ENCODE measurements at regions not wholly inside any gene's neighbourhood (a gene's known extent, or its start where the extent isn't known, plus 50 kb on each side); places are given as distances from the start of the nearest gene placed in this dataset.

DNA sequence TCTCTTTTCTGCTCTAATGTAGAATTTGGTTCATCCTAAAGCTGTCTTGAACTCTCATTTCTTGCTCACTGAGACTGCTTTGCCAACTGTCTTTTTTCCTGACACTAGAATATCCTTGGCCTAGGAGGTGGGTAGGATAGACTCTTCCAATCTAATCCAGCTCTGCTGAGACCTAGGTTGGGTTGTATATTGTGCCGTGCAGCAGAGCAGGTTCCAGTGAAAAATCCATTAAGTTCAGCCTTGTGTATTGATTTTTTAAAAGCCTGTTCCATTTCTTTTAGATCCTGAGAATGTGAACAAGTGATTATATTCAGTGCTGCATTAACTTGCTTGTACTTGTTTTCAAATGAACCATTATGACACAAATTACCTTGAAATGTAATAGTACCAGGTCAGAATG is 539.6 kb downstream of the LRRC70 start (continued):
- TF ChIP-seq, protein P1, sequence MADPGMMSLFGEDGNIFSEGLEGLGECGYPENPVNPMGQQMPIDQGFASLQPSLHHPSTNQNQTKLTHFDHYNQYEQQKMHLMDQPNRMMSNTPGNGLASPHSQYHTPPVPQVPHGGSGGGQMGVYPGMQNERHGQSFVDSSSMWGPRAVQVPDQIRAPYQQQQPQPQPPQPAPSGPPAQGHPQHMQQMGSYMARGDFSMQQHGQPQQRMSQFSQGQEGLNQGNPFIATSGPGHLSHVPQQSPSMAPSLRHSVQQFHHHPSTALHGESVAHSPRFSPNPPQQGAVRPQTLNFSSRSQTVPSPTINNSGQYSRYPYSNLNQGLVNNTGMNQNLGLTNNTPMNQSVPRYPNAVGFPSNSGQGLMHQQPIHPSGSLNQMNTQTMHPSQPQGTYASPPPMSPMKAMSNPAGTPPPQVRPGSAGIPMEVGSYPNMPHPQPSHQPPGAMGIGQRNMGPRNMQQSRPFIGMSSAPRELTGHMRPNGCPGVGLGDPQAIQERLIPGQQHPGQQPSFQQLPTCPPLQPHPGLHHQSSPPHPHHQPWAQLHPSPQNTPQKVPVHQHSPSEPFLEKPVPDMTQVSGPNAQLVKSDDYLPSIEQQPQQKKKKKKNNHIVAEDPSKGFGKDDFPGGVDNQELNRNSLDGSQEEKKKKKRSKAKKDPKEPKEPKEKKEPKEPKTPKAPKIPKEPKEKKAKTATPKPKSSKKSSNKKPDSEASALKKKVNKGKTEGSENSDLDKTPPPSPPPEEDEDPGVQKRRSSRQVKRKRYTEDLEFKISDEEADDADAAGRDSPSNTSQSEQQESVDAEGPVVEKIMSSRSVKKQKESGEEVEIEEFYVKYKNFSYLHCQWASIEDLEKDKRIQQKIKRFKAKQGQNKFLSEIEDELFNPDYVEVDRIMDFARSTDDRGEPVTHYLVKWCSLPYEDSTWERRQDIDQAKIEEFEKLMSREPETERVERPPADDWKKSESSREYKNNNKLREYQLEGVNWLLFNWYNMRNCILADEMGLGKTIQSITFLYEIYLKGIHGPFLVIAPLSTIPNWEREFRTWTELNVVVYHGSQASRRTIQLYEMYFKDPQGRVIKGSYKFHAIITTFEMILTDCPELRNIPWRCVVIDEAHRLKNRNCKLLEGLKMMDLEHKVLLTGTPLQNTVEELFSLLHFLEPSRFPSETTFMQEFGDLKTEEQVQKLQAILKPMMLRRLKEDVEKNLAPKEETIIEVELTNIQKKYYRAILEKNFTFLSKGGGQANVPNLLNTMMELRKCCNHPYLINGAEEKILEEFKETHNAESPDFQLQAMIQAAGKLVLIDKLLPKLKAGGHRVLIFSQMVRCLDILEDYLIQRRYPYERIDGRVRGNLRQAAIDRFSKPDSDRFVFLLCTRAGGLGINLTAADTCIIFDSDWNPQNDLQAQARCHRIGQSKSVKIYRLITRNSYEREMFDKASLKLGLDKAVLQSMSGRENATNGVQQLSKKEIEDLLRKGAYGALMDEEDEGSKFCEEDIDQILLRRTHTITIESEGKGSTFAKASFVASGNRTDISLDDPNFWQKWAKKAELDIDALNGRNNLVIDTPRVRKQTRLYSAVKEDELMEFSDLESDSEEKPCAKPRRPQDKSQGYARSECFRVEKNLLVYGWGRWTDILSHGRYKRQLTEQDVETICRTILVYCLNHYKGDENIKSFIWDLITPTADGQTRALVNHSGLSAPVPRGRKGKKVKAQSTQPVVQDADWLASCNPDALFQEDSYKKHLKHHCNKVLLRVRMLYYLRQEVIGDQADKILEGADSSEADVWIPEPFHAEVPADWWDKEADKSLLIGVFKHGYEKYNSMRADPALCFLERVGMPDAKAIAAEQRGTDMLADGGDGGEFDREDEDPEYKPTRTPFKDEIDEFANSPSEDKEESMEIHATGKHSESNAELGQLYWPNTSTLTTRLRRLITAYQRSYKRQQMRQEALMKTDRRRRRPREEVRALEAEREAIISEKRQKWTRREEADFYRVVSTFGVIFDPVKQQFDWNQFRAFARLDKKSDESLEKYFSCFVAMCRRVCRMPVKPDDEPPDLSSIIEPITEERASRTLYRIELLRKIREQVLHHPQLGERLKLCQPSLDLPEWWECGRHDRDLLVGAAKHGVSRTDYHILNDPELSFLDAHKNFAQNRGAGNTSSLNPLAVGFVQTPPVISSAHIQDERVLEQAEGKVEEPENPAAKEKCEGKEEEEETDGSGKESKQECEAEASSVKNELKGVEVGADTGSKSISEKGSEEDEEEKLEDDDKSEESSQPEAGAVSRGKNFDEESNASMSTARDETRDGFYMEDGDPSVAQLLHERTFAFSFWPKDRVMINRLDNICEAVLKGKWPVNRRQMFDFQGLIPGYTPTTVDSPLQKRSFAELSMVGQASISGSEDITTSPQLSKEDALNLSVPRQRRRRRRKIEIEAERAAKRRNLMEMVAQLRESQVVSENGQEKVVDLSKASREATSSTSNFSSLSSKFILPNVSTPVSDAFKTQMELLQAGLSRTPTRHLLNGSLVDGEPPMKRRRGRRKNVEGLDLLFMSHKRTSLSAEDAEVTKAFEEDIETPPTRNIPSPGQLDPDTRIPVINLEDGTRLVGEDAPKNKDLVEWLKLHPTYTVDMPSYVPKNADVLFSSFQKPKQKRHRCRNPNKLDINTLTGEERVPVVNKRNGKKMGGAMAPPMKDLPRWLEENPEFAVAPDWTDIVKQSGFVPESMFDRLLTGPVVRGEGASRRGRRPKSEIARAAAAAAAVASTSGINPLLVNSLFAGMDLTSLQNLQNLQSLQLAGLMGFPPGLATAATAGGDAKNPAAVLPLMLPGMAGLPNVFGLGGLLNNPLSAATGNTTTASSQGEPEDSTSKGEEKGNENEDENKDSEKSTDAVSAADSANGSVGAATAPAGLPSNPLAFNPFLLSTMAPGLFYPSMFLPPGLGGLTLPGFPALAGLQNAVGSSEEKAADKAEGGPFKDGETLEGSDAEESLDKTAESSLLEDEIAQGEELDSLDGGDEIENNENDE (IDR thresholded peaks at IDR 0.05; ENCODE audit: insufficient replicate concordance, low read length) = no peak
- TF ChIP-seq MAFK (IDR thresholded peaks at IDR 0.05; ENCODE audit: low read depth, low read length) (no peak), POLR2A (IDR thresholded peaks at IDR 0.05; ENCODE audit: control extremely low read depth in 1 of 2, low read depth in 2 of 2, low read length in 2 of 2) (no peak), CTBP2 (IDR thresholded peaks at IDR 0.05; ENCODE audit: borderline replicate concordance, insufficient read depth, insufficient read length, low read length) (no peak), CHD2 (IDR thresholded peaks at IDR 0.05; ENCODE audit: low read length) (no peak), RFX5 (IDR thresholded peaks at IDR 0.05; ENCODE audit: borderline replicate concordance, low read depth, low read length) (no peak)

Measured in H1 (cell line).